ENCODE measurements at regions not wholly inside any gene's neighbourhood (a gene's known extent, or its start where the extent isn't known, plus 50 kb on each side); places are given as distances from the start of the nearest gene placed in this dataset.

- Histone ChIP-seq H3K4me3 (ENCODE audit: low read depth in 1 of 3, low read length in 3 of 3) (no peak overlapping the region), H3K27ac (ENCODE audit: low read depth in 1 of 2, low read length in 2 of 2) (no peak overlapping the region), H3K9me3 (ENCODE audit: control insufficient read depth in 4 of 4, low read length in 3 of 4) (no peaks in the 10 kb centered on the region), H3K9ac (ENCODE audit: low read depth in 1 of 2, low read length in 2 of 2) (no peak overlapping the region), H3K36me3 (ENCODE audit: control insufficient read depth in 4 of 4, insufficient read depth in 3 of 4, low read depth in 1 of 4, low read length in 3 of 4) (no peaks in the 10 kb centered on the region), H3K27me3 (ENCODE audit: control insufficient read depth in 4 of 4, insufficient read depth in 4 of 4, low read length in 3 of 4) (peaks cover 0 to 3% (median 0%) of the 10 kb centered on the region in 4 donors), H3K4me1 (ENCODE audit: control insufficient read depth in 4 of 4, insufficient read depth in 4 of 4, low read length in 3 of 4) (no peaks in the 10 kb centered on the region)
- 82% methylated on average over 11 of the region's 11 CpGs for WGBS
- DNase-seq (ENCODE audit: low spot score) = no peak
- no peak for TF ChIP-seq HNF4G (IDR thresholded peaks at IDR 0.05)
- no peak for TF ChIP-seq FOXA1 (IDR thresholded peaks at IDR 0.05)
- TF ChIP-seq RXRA (IDR thresholded peaks at IDR 0.05) = no peak
- TF ChIP-seq YY1 (IDR thresholded peaks at IDR 0.05) = no peak
- TF ChIP-seq JUND (IDR thresholded peaks at IDR 0.05) = no peak
- no peak for TF ChIP-seq EGR1 (IDR thresholded peaks at IDR 0.05; ENCODE audit: low read depth in 2 of 2)
- no peak for TF ChIP-seq GABPA (IDR thresholded peaks at IDR 0.05 in 1 of 2, conservative IDR thresholded peaks at IDR 0.05 in 1 of 2)
- TF ChIP-seq ATF3 (IDR thresholded peaks at IDR 0.05) = no peak
- TF ChIP-seq TAF1 (conservative IDR thresholded peaks at IDR 0.05) = no peak
- TF ChIP-seq RAD21 (IDR thresholded peaks at IDR 0.05) = no peak
- TF ChIP-seq REST (IDR thresholded peaks at IDR 0.05) = no peak
- no peak for TF ChIP-seq FOXA2 (IDR thresholded peaks at IDR 0.05)
- no peak for TF ChIP-seq SP1 (IDR thresholded peaks at IDR 0.05)
- TF ChIP-seq NR2F2 (IDR thresholded peaks at IDR 0.05) = no peak
- no peak for TF ChIP-seq ZBTB33 (IDR thresholded peaks at IDR 0.05)
Observed at GRCh38 chr17:72379516-72379915, 258.7 kb downstream of the SOX9 start.

- 93% methylated on average over 6 of the region's 6 CpGs for WGBS
- no peak for DNase-seq (ENCODE audit: low spot score)
- Histone ChIP-seq H3K27ac (ENCODE audit: low read depth in 1 of 2, low read length in 2 of 2) (no peak overlapping the region), H3K4me3 (ENCODE audit: low read depth in 1 of 3, low read length in 3 of 3) (no peak overlapping the region), H3K27me3 (ENCODE audit: control insufficient read depth in 4 of 4, insufficient read depth in 4 of 4, low read length in 3 of 4) (peaks cover 0 to 3% (median 0%) of the 10 kb centered on the region in 4 donors), H3K9me3 (ENCODE audit: control insufficient read depth in 4 of 4, low read length in 3 of 4) (no peaks in the 10 kb centered on the region), H3K36me3 (ENCODE audit: control insufficient read depth in 4 of 4, insufficient read depth in 3 of 4, low read depth in 1 of 4, low read length in 3 of 4) (no peaks in the 10 kb centered on the region), H3K9ac (ENCODE audit: low read depth in 1 of 2, low read length in 2 of 2) (no peak overlapping the region), H3K4me1 (ENCODE audit: control insufficient read depth in 4 of 4, insufficient read depth in 4 of 4, low read length in 3 of 4) (no peaks in the 10 kb centered on the region)
- no peak for TF ChIP-seq YY1 (IDR thresholded peaks at IDR 0.05)
- no peak for TF ChIP-seq GABPA (IDR thresholded peaks at IDR 0.05 in 1 of 2, conservative IDR thresholded peaks at IDR 0.05 in 1 of 2)
- TF ChIP-seq HNF4A (conservative IDR thresholded peaks at IDR 0.05) = no peak
- TF ChIP-seq HNF4G (IDR thresholded peaks at IDR 0.05) = no peak
- no peak for TF ChIP-seq TAF1 (conservative IDR thresholded peaks at IDR 0.05)
- TF ChIP-seq CTCF (IDR thresholded peaks at IDR 0.05; ENCODE audit: low read depth, low read length, missing input control) = no peak
- TF ChIP-seq NR2F2 (IDR thresholded peaks at IDR 0.05) = no peak
Observed at GRCh38 chr17:72380120-72380519, 259.3 kb downstream of the SOX9 start.

Measured in liver (tissue), 8 donors.